ENCODE measurements at regions not wholly inside any gene's neighbourhood (a gene's known extent, or its start where the extent isn't known, plus 50 kb on each side); places are given as distances from the start of the nearest gene placed in this dataset.

- TF ChIP-seq CTCF (conservative IDR thresholded peaks at IDR 0.05; ENCODE audit: low read length) (no peak), EZH2phosphoT487 (IDR thresholded peaks at IDR 0.05; ENCODE audit: borderline replicate concordance, low read depth, low read length) (no peak)
Observed at GRCh38 chr12:98109266-98109665, 406.1 kb upstream of the TMPO start.
